Activated naive CD8-positive, alpha-beta T cell treated with anti-CD3 and anti-CD28 coated beads, Interleukin-2, amount 50 U/mL, for 24 hours (primary cell): ENCODE measurements at regions not wholly inside any gene's neighbourhood (a gene's known extent, or its start where the extent isn't known, plus 50 kb on each side); places are given as distances from the start of the nearest gene placed in this dataset.

Experiments used
- ATAC-seq: fragments of 150-1000 bp; cut with Tn5 transposase; one replicate; pipeline ENCODE4 v1.10.0; 2021
- DNase-seq: peaks from one replicate; pipeline ENCODE4 v3.0.0; 2021
- H3K27ac Mint-ChIP-seq: one replicate; pipeline ENCODE4 v1.8.0; 2021; ENCODE audit warnings: mild to moderate bottlenecking, mixed read lengths
- H3K27me3 Mint-ChIP-seq: one replicate; pipeline ENCODE4 v1.8.0; 2021; ENCODE audit warnings: mixed read lengths
- H3K36me3 Mint-ChIP-seq: one replicate; pipeline ENCODE4 v1.8.0; 2021; ENCODE audit warnings: low read depth, mixed read lengths
- H3K4me1 Mint-ChIP-seq: one replicate; pipeline ENCODE4 v1.8.0; 2021; ENCODE audit warnings: mixed read lengths
- H3K4me3 Mint-ChIP-seq: one replicate; pipeline ENCODE4 v1.8.0; 2021; ENCODE audit warnings: mild to moderate bottlenecking, moderate library complexity, mixed read lengths
- H3K9me3 Mint-ChIP-seq: one replicate; pipeline ENCODE4 v1.8.0; 2021; ENCODE audit warnings: mixed read lengths

GRCh38 chr3:21877214-21877754 is 126.3 kb upstream of the ZNF385D start:
- H3K4me1 Mint-ChIP-seq, result no peaks in the 10 kb centered on the region

GRCh38 chr3:21879184-21879886 is 128.3 kb upstream of the ZNF385D start:
- H3K4me3 Mint-ChIP-seq, result no peak overlapping the region
- H3K9me3 Mint-ChIP-seq, result peaks cover 15% of the 10 kb centered on the region
- no peak overlapping the region for H3K27ac Mint-ChIP-seq
- H3K36me3 Mint-ChIP-seq, result no peaks in the 10 kb centered on the region
- H3K27me3 Mint-ChIP-seq, result no peaks in the 10 kb centered on the region
- H3K4me1 Mint-ChIP-seq, result no peaks in the 10 kb centered on the region
- ATAC-seq (no peak), DNase-seq (no peak)

More at GRCh38 chr3:21877214-21877754, 126.3 kb upstream of the ZNF385D start:
- ATAC-seq (no peak), DNase-seq (no peak)
- Mint-ChIP-seq H3K9me3 (peaks cover 19% of the 10 kb centered on the region), H3K4me3 (no peak overlapping the region), H3K27me3 (no peaks in the 10 kb centered on the region), H3K27ac (no peak overlapping the region), H3K36me3 (no peaks in the 10 kb centered on the region)

GRCh38 chr3:21888656-21889055 is 137.6 kb upstream of the ZNF385D start:
- no peak overlapping the region for H3K4me3 Mint-ChIP-seq
- H3K4me1 Mint-ChIP-seq, result no peaks in the 10 kb centered on the region
- H3K27ac Mint-ChIP-seq, result no peak overlapping the region
- H3K9me3 Mint-ChIP-seq, result peaks cover 8% of the 10 kb centered on the region
- H3K36me3 Mint-ChIP-seq, result no peaks in the 10 kb centered on the region
- DNase-seq, result no peak
- H3K27me3 Mint-ChIP-seq, result no peaks in the 10 kb centered on the region
- ATAC-seq, result no peak

DNA sequence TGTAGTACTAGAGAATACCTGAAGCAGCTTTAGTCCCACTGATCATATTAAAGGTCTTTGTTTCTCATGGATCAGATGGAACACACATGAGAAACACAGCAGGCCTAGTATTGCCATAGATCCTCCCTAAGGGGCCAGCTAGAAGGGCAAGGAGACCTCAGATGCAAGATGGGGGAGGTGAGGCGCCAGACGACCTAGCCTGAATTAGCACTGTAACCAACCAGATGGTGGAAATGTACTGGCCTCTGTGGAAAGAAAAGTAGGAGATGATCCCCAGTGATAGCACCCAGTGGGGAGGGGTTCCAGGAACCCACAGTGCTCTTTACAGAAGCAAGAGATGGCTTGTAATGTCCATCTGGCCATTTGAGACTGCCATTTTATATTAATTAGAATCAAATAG is 138.2 kb upstream of the ZNF385D start:
- H3K9me3 Mint-ChIP-seq, result peaks cover 8% of the 10 kb centered on the region
- H3K4me3 Mint-ChIP-seq, result no peak overlapping the region
- no peak for ATAC-seq
- no peak for DNase-seq
- H3K27ac Mint-ChIP-seq, result no peak overlapping the region
- no peaks in the 10 kb centered on the region for H3K4me1 Mint-ChIP-seq
- no peaks in the 10 kb centered on the region for H3K36me3 Mint-ChIP-seq
- H3K27me3 Mint-ChIP-seq, result no peaks in the 10 kb centered on the region

DNA sequence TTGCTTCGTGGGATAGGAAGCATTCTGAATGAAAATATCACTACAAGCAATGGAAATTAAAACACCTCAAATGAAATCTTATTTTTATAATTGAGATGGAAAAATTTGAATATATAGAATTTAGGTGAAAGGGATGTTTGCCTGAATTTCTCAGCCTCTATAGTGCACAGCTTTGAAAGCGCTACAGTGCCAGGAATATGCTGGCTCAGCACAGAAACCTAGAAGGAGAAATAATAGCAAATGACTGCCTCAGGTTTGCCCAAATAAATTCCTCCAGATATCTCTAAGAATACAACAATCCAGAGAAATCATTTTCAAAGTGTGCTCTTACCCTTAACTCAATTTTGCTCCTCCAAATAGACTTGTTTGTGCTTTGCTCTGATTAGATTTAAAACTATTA is 141.1 kb upstream of the ZNF385D start:
- H3K27ac Mint-ChIP-seq, result no peak overlapping the region
- H3K27me3 Mint-ChIP-seq, result no peaks in the 10 kb centered on the region
- H3K9me3 Mint-ChIP-seq, result peaks cover 9% of the 10 kb centered on the region
- no peak for DNase-seq
- H3K4me3 Mint-ChIP-seq, result no peak overlapping the region
- no peaks in the 10 kb centered on the region for H3K4me1 Mint-ChIP-seq
- ATAC-seq, result no peak
- H3K36me3 Mint-ChIP-seq, result no peaks in the 10 kb centered on the region

GRCh38 chr3:21893242-21893641 is 142.2 kb upstream of the ZNF385D start:
- H3K27ac Mint-ChIP-seq, result no peak overlapping the region
- no peaks in the 10 kb centered on the region for H3K36me3 Mint-ChIP-seq
- DNase-seq (no peak), ATAC-seq (no peak)
- no peak overlapping the region for H3K4me3 Mint-ChIP-seq
- H3K9me3 Mint-ChIP-seq, result peaks cover 9% of the 10 kb centered on the region
- no peaks in the 10 kb centered on the region for H3K4me1 Mint-ChIP-seq
- H3K27me3 Mint-ChIP-seq, result no peaks in the 10 kb centered on the region

GRCh38 chr3:21894459-21895340 is 143.7 kb upstream of the ZNF385D start:
- ATAC-seq (no peak), DNase-seq (no peak)
- Mint-ChIP-seq H3K4me1 (no peaks in the 10 kb centered on the region), H3K27me3 (no peaks in the 10 kb centered on the region), H3K36me3 (no peaks in the 10 kb centered on the region), H3K9me3 (peaks cover 9% of the 10 kb centered on the region), H3K27ac (no peak overlapping the region), H3K4me3 (no peak overlapping the region)

GRCh38 chr3:21898316-21898715 is 147.3 kb upstream of the ZNF385D start:
- H3K4me3 Mint-ChIP-seq, result no peak overlapping the region

DNA sequence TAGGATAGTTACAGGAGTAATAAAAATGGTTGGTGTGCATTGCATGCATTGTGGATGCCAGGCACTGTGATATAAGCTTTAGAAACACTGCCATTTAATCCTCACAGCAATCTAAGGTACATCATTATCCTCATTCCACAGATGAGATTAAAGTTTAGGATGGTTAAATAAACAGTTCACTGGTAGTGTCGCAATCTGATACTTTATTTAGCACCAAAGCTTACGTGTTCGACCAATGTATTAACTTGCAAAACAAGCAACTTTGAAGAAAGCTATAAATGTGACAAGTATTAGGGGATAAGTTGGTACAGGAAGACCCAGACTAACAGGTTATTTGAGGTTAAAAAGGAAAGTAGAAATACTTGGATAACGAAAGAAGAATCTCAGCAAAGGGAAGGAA is 150.5 kb upstream of the ZNF385D start:
- H3K27me3 Mint-ChIP-seq, result no peaks in the 10 kb centered on the region
- H3K9me3 Mint-ChIP-seq, result no peaks in the 10 kb centered on the region
- H3K4me3 Mint-ChIP-seq, result no peak overlapping the region

More at GRCh38 chr3:21898316-21898715, 147.3 kb upstream of the ZNF385D start:
- ATAC-seq (no peak), DNase-seq (no peak)
- Mint-ChIP-seq H3K36me3 (no peaks in the 10 kb centered on the region), H3K9me3 (peaks cover 6% of the 10 kb centered on the region), H3K27me3 (no peaks in the 10 kb centered on the region), H3K4me1 (no peaks in the 10 kb centered on the region), H3K27ac (no peak overlapping the region)

DNA sequence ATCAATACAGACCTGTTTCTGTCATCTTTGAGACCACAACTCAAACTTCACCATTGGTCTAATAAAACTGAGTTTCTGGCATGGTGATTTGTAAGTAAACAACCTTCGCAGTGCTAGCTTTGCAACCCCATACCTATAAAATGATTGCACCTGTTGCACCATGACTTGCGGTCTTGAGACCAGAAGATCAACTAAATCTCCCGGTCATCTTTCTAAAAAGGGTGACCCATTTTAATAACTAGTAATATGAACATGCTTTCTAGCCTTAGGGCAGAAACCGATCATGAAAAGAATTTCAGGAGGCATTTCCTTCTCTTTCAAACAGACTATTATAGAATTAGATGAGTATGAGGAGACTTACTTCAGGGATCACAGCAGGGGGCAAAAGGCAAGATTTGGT is 151.9 kb upstream of the ZNF385D start:
- no peaks in the 10 kb centered on the region for H3K4me1 Mint-ChIP-seq
- no peak for DNase-seq
- no peak overlapping the region for H3K27ac Mint-ChIP-seq
- no peaks in the 10 kb centered on the region for H3K36me3 Mint-ChIP-seq
- no peaks in the 10 kb centered on the region for H3K9me3 Mint-ChIP-seq
- no peak overlapping the region for H3K4me3 Mint-ChIP-seq
- no peaks in the 10 kb centered on the region for H3K27me3 Mint-ChIP-seq
- no peak for ATAC-seq

More for the DNA sequence above, 150.5 kb upstream of the ZNF385D start:
- H3K27ac Mint-ChIP-seq, result no peak overlapping the region
- no peaks in the 10 kb centered on the region for H3K36me3 Mint-ChIP-seq
- no peaks in the 10 kb centered on the region for H3K4me1 Mint-ChIP-seq
- ATAC-seq (no peak), DNase-seq (no peak)

DNA sequence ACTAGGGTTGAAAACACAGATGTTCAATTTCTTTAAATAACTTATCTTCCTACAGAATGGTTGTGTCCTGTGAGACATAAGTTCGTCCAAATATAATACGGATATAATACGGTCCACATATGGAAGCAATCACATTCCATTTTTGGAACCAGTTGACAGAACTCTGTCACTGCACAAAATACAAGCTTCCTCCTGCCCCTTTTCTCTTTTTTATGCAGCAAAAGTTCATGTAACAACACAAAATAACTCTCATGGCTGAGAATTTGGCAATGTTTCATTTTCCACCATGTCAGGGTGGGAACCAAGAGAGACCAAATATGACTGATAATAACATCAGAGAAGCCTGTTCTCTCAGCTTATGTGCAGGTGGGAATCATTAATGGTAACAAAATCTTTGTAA is 158.1 kb upstream of the ZNF385D start:
- H3K27ac Mint-ChIP-seq, result no peak overlapping the region
- H3K27me3 Mint-ChIP-seq, result no peaks in the 10 kb centered on the region
- H3K36me3 Mint-ChIP-seq, result no peaks in the 10 kb centered on the region
- ATAC-seq (no peak), DNase-seq (no peak)
- no peaks in the 10 kb centered on the region for H3K4me1 Mint-ChIP-seq
- H3K9me3 Mint-ChIP-seq, result peaks cover 12% of the 10 kb centered on the region
- no peak overlapping the region for H3K4me3 Mint-ChIP-seq

GRCh38 chr3:21912711-21913110 is 161.7 kb upstream of the ZNF385D start:
- H3K4me3 Mint-ChIP-seq, result no peak overlapping the region
- H3K27me3 Mint-ChIP-seq, result no peaks in the 10 kb centered on the region
- no peak overlapping the region for H3K27ac Mint-ChIP-seq
- no peak for DNase-seq
- ATAC-seq, result no peak
- H3K4me1 Mint-ChIP-seq, result no peaks in the 10 kb centered on the region
- H3K36me3 Mint-ChIP-seq, result no peaks in the 10 kb centered on the region
- peaks cover 12% of the 10 kb centered on the region for H3K9me3 Mint-ChIP-seq

DNA sequence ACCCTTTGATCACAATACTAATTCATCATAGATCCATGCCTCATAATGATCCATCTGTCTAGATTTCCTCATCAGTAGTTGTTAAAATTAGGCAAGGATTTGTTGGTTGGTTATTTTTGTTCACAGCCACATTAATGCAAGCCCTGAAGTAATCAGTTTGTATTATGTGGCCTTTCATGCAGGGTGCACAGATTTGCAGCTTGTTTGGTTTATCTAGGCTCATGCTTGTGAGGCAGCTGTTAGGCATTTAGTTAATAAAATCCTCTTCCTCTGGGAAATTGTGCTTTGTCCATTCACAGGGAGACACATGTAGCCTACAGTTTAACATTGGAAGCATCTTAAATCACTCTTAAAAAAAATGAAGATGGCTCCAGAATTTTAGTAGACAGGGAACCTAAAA is 162.8 kb upstream of the ZNF385D start:
- no peak for DNase-seq
- Mint-ChIP-seq H3K9me3 (peaks cover 7% of the 10 kb centered on the region), H3K36me3 (no peaks in the 10 kb centered on the region)

GRCh38 chr3:21914451-21914850 is 163.4 kb upstream of the ZNF385D start:
- Mint-ChIP-seq H3K27ac (no peak overlapping the region), H3K36me3 (no peaks in the 10 kb centered on the region), H3K27me3 (no peaks in the 10 kb centered on the region), H3K9me3 (peaks cover 4% of the 10 kb centered on the region), H3K4me3 (no peak overlapping the region), H3K4me1 (no peaks in the 10 kb centered on the region)
- ATAC-seq, result no peak
- no peak for DNase-seq

More for the DNA sequence above, 162.8 kb upstream of the ZNF385D start:
- no peak for ATAC-seq
- Mint-ChIP-seq H3K4me3 (no peak overlapping the region), H3K27ac (no peak overlapping the region), H3K27me3 (no peaks in the 10 kb centered on the region), H3K4me1 (no peaks in the 10 kb centered on the region)

GRCh38 chr3:21919383-21919782 is 168.4 kb upstream of the ZNF385D start:
- Mint-ChIP-seq H3K27me3 (no peaks in the 10 kb centered on the region), H3K36me3 (no peaks in the 10 kb centered on the region), H3K9me3 (peaks cover 4% of the 10 kb centered on the region), H3K4me1 (no peaks in the 10 kb centered on the region), H3K27ac (no peak overlapping the region), H3K4me3 (no peak overlapping the region)
- ATAC-seq, result no peak
- no peak for DNase-seq
